ENCODE measurements at regions not wholly inside any gene's neighbourhood (a gene's known extent, or its start where the extent isn't known, plus 50 kb on each side); places are given as distances from the start of the nearest gene placed in this dataset.
"Not testable (repeated sequence)": the region's sequence is repeated elsewhere in the genome, so short reads cannot be mapped to it uniquely, and the experiment has no call there.

GRCh38 chr2:89076771-89077170 is 385.3 kb downstream of the RPIA start:
- TF ChIP-seq, protein P1, sequence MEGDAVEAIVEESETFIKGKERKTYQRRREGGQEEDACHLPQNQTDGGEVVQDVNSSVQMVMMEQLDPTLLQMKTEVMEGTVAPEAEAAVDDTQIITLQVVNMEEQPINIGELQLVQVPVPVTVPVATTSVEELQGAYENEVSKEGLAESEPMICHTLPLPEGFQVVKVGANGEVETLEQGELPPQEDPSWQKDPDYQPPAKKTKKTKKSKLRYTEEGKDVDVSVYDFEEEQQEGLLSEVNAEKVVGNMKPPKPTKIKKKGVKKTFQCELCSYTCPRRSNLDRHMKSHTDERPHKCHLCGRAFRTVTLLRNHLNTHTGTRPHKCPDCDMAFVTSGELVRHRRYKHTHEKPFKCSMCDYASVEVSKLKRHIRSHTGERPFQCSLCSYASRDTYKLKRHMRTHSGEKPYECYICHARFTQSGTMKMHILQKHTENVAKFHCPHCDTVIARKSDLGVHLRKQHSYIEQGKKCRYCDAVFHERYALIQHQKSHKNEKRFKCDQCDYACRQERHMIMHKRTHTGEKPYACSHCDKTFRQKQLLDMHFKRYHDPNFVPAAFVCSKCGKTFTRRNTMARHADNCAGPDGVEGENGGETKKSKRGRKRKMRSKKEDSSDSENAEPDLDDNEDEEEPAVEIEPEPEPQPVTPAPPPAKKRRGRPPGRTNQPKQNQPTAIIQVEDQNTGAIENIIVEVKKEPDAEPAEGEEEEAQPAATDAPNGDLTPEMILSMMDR (conservative IDR thresholded peaks at IDR 0.05; ENCODE audit: low read depth, low read length) = not testable (repeated sequence)
- not testable (repeated sequence) for TF ChIP-seq EZH2 (IDR thresholded peaks at IDR 0.05; ENCODE audit: low read length, unreplicated experiment); EZH2phosphoT487 (IDR thresholded peaks at IDR 0.05; ENCODE audit: borderline replicate concordance, low read length)
